HG02610 (cell line): ENCODE measurements at regions not wholly inside any gene's neighbourhood (a gene's known extent, or its start where the extent isn't known, plus 50 kb on each side); places are given as distances from the start of the nearest gene placed in this dataset.

Source experiments
- ATAC-seq: cut with Tn5 transposase; IDR thresholded peaks from one replicate; pipeline ENCODE4 v1.9.1; 2021; ENCODE audit warnings: mild to moderate bottlenecking, moderate library complexity; ENCODE audit not compliant: unreplicated experiment

- ATAC-seq = no peak
Observed at GRCh38 chr16:61596655-61597054, 439.6 kb downstream of the CDH8 start.

- no peak for ATAC-seq
Observed at GRCh38 chr16:61595605-61596004, 440.6 kb downstream of the CDH8 start.

- no peak for ATAC-seq
Observed at GRCh38 chr16:61590577-61590976, 445.7 kb downstream of the CDH8 start.

- ATAC-seq = no peak
Observed at GRCh38 chr16:61587526-61587925, 448.7 kb downstream of the CDH8 start.

GRCh38 chr16:61581417-61582046, 454.7 kb downstream of the CDH8 start:
- no peak for ATAC-seq

GRCh38 chr16:61580579-61580978, 455.7 kb downstream of the CDH8 start:
- no peak for ATAC-seq

GRCh38 chr16:61579195-61579594, 457.0 kb downstream of the CDH8 start:
- ATAC-seq = no peak

GRCh38 chr16:61576476-61576875, 459.8 kb downstream of the CDH8 start:
- no peak for ATAC-seq

GRCh38 chr16:61575617-61576016, 460.6 kb downstream of the CDH8 start:
- no peak for ATAC-seq

GRCh38 chr16:61569028-61569427, 467.2 kb downstream of the CDH8 start:
- ATAC-seq = no peak

GRCh38 chr16:61564716-61565115, 471.5 kb downstream of the CDH8 start:
- ATAC-seq = no peak

- ATAC-seq = no peak
Observed at GRCh38 chr16:61555718-61556441, 480.4 kb downstream of the CDH8 start.

- no peak for ATAC-seq
Observed at GRCh38 chr16:61549327-61549726, 486.9 kb downstream of the CDH8 start.

GRCh38 chr16:61547626-61548025, 488.6 kb downstream of the CDH8 start:
- ATAC-seq = no peak

GRCh38 chr16:61544165-61544564, 492.1 kb downstream of the CDH8 start:
- ATAC-seq = no peak

- ATAC-seq = no peak
Observed at GRCh38 chr16:61540216-61540615, 496.0 kb downstream of the CDH8 start.

GRCh38 chr16:61530697-61531096, 505.5 kb downstream of the CDH8 start:
- no peak for ATAC-seq

- no peak for ATAC-seq
Observed at GRCh38 chr16:61500851-61501250, 535.4 kb downstream of the CDH8 start.

- no peak for ATAC-seq
Observed at GRCh38 chr16:61480250-61480649, 556.0 kb downstream of the CDH8 start.

GRCh38 chr16:61471737-61472136, 564.5 kb downstream of the CDH8 start:
- ATAC-seq = no peak

- no peak for ATAC-seq
Observed at GRCh38 chr16:61471023-61471422, 565.2 kb downstream of the CDH8 start.

- ATAC-seq = no peak
Observed at GRCh38 chr16:61465285-61465684, 571.0 kb downstream of the CDH8 start.

GRCh38 chr16:61460020-61460419, 576.2 kb downstream of the CDH8 start:
- no peak for ATAC-seq
